Nephron (organoid): ENCODE measurements at regions not wholly inside any gene's neighbourhood (a gene's known extent, or its start where the extent isn't known, plus 50 kb on each side); places are given as distances from the start of the nearest gene placed in this dataset.

Experiments used
- H3K27ac Mint-ChIP-seq, 3 experiments: 2 replicates each; pipeline ENCODE4 v1.8.0; 2020; ENCODE audit warnings: mixed read lengths in 3 of 3, mild to moderate bottlenecking in 2 of 3, moderate library complexity in 1 of 3
- H3K27me3 Mint-ChIP-seq: 2 replicates; pipeline ENCODE4 v1.8.0; 2021; ENCODE audit warnings: low read depth, mild to moderate bottlenecking, moderate library complexity, mixed read lengths
- H3K36me3 Mint-ChIP-seq: 2 replicates; pipeline ENCODE4 v1.8.0; 2020; ENCODE audit warnings: low read depth, mixed read lengths
- H3K4me1 Mint-ChIP-seq: 2 replicates; pipeline ENCODE4 v1.8.0; 2020; ENCODE audit warnings: mixed read lengths
- H3K4me3 Mint-ChIP-seq, 3 experiments: 2 replicates each; pipeline ENCODE4 v1.8.0; 2020; ENCODE audit warnings: mild to moderate bottlenecking in 3 of 3, mixed read lengths in 3 of 3, moderate library complexity in 2 of 3
- H3K9me3 Mint-ChIP-seq: 2 replicates; pipeline ENCODE4 v1.8.0; 2020; ENCODE audit warnings: mixed read lengths
- TF ChIP-seq, protein P1 (sequence below), 3 experiments: fragments of 200-600 bp; sonication (generic); IDR thresholded peaks; one replicate each; pipeline ENCODE4 v1.5.0; 2021; ENCODE audit warnings: antibody characterized with exemption in 3 of 3; ENCODE audit not compliant: unreplicated experiment in 3 of 3

DNA sequence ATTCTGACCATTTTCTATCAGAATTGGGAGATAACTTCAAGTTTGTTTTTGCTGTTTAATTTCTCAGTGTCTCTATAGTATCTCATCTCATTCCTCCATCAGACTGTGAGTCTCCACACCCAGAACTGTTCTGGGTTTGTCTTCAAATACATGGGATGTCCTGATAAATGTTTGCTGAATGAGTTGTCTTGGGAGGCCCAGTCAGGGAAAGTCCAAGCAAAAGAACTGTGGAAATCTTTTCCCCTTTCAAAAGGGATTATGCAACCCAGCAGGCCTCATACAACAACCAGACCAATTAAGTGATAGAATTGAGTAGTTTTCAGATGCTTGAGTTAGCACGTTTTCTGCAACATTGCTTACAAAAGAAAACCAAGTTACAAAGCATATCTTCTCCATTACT, 324.4 kb downstream of the BRINP1 start:
- Mint-ChIP-seq H3K27me3 (no peaks in the 10 kb centered on the region), H3K4me3 (no peak overlapping the region), H3K4me1 (no peaks in the 10 kb centered on the region), H3K36me3 (no peaks in the 10 kb centered on the region), H3K27ac (no peak overlapping the region), H3K9me3 (no peaks in the 10 kb centered on the region)
- TF ChIP-seq, protein P1, sequence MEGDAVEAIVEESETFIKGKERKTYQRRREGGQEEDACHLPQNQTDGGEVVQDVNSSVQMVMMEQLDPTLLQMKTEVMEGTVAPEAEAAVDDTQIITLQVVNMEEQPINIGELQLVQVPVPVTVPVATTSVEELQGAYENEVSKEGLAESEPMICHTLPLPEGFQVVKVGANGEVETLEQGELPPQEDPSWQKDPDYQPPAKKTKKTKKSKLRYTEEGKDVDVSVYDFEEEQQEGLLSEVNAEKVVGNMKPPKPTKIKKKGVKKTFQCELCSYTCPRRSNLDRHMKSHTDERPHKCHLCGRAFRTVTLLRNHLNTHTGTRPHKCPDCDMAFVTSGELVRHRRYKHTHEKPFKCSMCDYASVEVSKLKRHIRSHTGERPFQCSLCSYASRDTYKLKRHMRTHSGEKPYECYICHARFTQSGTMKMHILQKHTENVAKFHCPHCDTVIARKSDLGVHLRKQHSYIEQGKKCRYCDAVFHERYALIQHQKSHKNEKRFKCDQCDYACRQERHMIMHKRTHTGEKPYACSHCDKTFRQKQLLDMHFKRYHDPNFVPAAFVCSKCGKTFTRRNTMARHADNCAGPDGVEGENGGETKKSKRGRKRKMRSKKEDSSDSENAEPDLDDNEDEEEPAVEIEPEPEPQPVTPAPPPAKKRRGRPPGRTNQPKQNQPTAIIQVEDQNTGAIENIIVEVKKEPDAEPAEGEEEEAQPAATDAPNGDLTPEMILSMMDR (IDR thresholded peaks at IDR 0.05; ENCODE audit: unreplicated experiment in 3 of 3), result no peak

DNA sequence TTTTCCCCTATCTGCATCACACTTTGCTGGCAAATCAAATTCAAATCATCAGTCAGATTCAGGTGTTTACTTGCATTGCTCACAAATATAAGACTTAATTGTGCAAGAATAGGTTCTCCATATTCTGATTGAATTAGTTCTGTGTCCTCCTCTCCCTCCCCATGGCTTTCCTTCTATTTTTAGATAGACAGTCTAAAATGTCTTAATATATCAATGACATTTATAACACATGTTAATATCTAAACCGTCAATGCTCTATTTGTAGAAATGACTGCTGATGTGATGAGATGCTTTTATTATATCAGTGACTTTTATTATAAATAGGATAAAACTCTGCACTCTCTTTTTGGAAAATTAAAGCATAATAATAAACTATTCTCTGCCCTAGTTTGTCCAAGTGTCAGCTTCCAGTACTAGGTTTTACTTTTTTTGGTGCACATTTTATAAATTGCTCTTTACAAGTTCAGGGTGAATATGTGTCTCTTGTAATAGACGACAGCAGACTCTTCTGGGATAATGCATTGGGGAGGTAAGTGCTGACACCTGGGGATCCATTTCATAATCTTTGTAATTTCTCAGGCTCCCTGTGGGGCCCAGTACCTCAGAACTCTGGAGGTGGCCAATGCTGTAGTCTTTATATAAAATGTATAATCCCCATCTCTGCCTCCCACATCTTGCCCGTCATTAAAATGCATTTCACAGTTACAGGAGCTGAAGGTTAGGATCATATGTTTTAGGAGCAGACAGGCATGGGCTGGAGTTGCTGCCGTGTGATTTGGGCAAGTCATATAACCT, 321.5 kb downstream of the BRINP1 start:
- Mint-ChIP-seq H3K4me1 (no peaks in the 10 kb centered on the region), H3K9me3 (no peaks in the 10 kb centered on the region), H3K27me3 (no peaks in the 10 kb centered on the region), H3K36me3 (no peaks in the 10 kb centered on the region), H3K27ac (no peak overlapping the region), H3K4me3 (no peak overlapping the region)
- TF ChIP-seq, protein P1 (IDR thresholded peaks at IDR 0.05; ENCODE audit: unreplicated experiment in 3 of 3), result no peak

DNA sequence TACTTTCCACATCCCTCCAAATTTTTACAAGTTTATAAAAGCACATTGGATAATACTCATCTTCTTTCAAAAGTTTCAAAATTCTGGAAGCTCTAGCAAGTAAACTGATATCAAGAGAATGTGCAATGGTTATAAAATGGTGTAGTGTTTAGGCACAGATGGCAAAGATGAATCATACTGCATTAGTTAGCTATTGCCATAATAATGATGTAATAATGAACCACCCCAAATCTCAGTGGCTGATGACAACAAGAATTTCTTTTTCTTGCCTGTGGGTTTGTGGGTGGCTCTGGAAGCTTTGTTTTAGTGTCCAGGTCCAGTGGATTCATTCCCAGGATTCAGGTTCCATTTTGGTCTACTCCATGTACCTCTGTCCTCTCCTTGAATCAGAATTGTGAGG, 319.0 kb downstream of the BRINP1 start:
- H3K27ac Mint-ChIP-seq, result no peak overlapping the region
- TF ChIP-seq, protein P1 (IDR thresholded peaks at IDR 0.05; ENCODE audit: unreplicated experiment in 3 of 3), result no peak
- H3K4me3 Mint-ChIP-seq, result no peak overlapping the region
- H3K36me3 Mint-ChIP-seq, result no peaks in the 10 kb centered on the region
- H3K9me3 Mint-ChIP-seq, result no peaks in the 10 kb centered on the region
- no peaks in the 10 kb centered on the region for H3K4me1 Mint-ChIP-seq
- H3K27me3 Mint-ChIP-seq, result no peaks in the 10 kb centered on the region

DNA sequence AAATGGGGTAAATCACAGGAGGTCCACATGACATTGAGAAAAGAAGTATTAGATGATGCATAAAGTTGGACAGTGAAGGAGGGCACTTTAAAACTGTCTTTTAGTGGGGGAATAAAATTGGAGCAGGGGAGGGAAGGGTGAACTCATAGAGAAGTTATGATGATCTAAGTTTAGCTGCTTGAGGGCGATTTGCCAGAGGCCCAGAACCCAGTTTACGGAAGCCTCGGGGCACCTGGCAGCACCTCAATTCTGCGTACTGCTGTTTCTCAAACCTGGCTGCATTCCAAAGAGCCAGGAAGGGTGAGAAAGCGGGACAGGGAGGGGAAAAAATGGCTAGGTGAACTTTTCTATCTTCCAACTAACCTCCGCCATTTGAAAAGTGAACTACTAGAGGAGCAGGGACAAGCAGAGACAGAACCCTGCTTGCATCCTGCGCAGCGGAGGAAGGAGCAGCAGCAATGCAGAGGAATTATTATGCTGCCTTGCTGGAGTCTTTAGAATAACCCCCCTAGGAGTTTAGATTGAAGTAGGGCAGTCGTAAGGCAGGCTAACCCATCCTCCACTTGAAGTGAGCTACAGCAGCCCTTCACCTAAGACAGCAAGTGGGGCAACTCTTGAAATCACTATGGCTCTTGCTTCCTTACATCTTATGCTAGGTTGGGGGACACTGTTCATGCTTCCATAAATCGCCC, 316.8 kb downstream of the BRINP1 start:
- Mint-ChIP-seq H3K9me3 (no peaks in the 10 kb centered on the region), H3K36me3 (no peaks in the 10 kb centered on the region), H3K4me3 (no peak overlapping the region), H3K4me1 (no peaks in the 10 kb centered on the region), H3K27ac (no peak overlapping the region), H3K27me3 (no peaks in the 10 kb centered on the region)
- TF ChIP-seq, protein P1 (IDR thresholded peaks at IDR 0.05; ENCODE audit: unreplicated experiment in 3 of 3), result no peak

DNA sequence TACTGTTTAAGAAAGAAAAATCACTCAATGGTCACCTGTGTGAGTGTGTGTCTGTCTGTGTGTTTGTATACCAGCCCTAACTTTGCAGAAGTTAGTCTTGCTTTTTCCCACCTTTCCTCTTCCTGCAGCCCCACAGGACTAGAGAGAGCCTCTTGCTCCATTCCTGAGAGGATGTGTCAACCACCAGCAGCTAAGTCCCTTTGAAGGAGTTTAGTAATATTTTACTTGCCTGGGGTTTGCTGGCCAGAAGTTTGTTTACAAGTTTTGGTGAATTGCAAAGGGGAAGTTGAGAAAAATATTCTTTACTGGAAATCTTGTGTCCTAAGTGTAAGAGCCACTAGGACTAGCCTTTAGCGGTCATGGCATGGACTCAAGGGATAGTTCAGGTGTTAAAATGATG, 316.2 kb downstream of the BRINP1 start:
- Mint-ChIP-seq H3K36me3 (no peaks in the 10 kb centered on the region), H3K27ac (no peak overlapping the region), H3K27me3 (no peaks in the 10 kb centered on the region), H3K4me3 (no peak overlapping the region), H3K9me3 (no peaks in the 10 kb centered on the region), H3K4me1 (no peaks in the 10 kb centered on the region)
- TF ChIP-seq, protein P1 (IDR thresholded peaks at IDR 0.05; ENCODE audit: unreplicated experiment in 3 of 3), result no peak
